Tibial artery (tissue), 4 donors: ENCODE measurements at regions not wholly inside any gene's neighbourhood (a gene's known extent, or its start where the extent isn't known, plus 50 kb on each side); places are given as distances from the start of the nearest gene placed in this dataset.
"Not testable (repeated sequence)": the region's sequence is repeated elsewhere in the genome, so short reads cannot be mapped to it uniquely, and the experiment has no call there.

Experiments used
- DNase-seq, 2 donors: peaks; one replicate each; pipeline ENCODE4 v3.0.0-alpha.2; 2019
- H3K27ac ChIP-seq, 2 donors: fragments of 200-600 bp; sonication (generic) in 1 of 2; 1 replicate in 1 of 2; 2 replicates in 1 of 2; pipeline ENCODE4 v1.5.1; 2018 to 2019; ENCODE audit warnings: mild to moderate bottlenecking in 1 of 2
- H3K27me3 ChIP-seq, 2 donors: fragments of 200-600 bp; sonication (generic) in 1 of 2; one replicate each; pipeline versions ENCODE4 v1.5.1 to v1.6.0; 2016 to 2019
- H3K36me3 ChIP-seq, 3 donors: fragments of 200-600 bp; sonication (generic) in 2 of 3; one replicate each; pipeline ENCODE4 v1.5.1; 2016 to 2019; ENCODE audit warnings: mild to moderate bottlenecking in 2 of 3
- H3K4me1 ChIP-seq, 4 donors: fragments of 200-600 bp; sonication (generic) in 2 of 4; 1 replicate in 3 of 4; 2 replicates in 1 of 4; pipeline ENCODE4 v1.5.1; 2016 to 2019
- H3K4me3 ChIP-seq, 2 donors: fragments of 200-600 bp; sonication (generic) in 1 of 2; 1 replicate in 1 of 2; 2 replicates in 1 of 2; pipeline ENCODE4 v1.5.1; 2018 to 2019; ENCODE audit warnings: mild to moderate bottlenecking in 2 of 2
- H3K9me3 ChIP-seq, 3 donors: fragments of 200-600 bp; sonication (generic) in 1 of 3; one replicate each; pipeline ENCODE4 v1.5.1; 2016 to 2019
- intact Hi-C: fragments of 100-400 bp; cut with DNase I; formaldehyde crosslinking; loops from one replicate; pipeline ENCODE4 v1.15.0; 2023; ENCODE audit warnings: low total_unique reads
- TF ChIP-seq, protein P1 (sequence below), 2 experiments: fragments of 200-600 bp in 1 of 2; fragments of 450-650 bp in 1 of 2; IDR thresholded peaks; one replicate each; pipeline ENCODE4 v1.5.1; 2017 to 2019; ENCODE audit warnings: antibody characterized with exemption in 2 of 2, mild to moderate bottlenecking in 1 of 2, moderate library complexity in 1 of 2

DNA sequence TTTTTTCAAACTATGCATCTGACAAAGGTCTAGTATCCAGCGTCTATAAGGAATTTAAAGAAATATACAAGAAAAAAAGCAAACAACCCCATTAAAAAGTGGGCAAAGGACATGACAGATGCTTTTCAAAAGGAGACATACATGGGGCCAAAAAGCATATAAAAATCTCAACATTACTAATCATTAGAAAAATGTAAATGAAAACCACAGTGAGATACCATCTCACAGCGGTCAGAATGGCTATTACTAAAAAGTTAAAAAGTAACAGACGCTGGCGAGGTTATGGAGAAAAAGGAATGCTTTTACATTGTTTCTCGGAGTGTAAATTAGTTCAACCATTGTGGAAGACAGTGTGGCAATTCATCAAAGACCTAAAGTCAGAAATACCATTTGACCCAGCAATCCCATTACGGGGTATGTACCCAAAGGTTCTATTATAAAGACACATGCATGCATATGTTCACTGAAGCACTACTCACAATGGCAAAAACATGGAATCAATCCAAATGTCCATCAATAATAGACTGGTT, 643.1 kb upstream of the LRRTM1 start:
- no peaks in the 10 kb centered on the region for H3K9me3 ChIP-seq
- intact Hi-C loops, result no loop called here
- H3K4me3 ChIP-seq, result no peak overlapping the region
- H3K27ac ChIP-seq, result no peak overlapping the region
- no peak for DNase-seq
- H3K27me3 ChIP-seq, result no peaks in the 10 kb centered on the region
- H3K36me3 ChIP-seq, result no peaks in the 10 kb centered on the region
- TF ChIP-seq, protein P1, sequence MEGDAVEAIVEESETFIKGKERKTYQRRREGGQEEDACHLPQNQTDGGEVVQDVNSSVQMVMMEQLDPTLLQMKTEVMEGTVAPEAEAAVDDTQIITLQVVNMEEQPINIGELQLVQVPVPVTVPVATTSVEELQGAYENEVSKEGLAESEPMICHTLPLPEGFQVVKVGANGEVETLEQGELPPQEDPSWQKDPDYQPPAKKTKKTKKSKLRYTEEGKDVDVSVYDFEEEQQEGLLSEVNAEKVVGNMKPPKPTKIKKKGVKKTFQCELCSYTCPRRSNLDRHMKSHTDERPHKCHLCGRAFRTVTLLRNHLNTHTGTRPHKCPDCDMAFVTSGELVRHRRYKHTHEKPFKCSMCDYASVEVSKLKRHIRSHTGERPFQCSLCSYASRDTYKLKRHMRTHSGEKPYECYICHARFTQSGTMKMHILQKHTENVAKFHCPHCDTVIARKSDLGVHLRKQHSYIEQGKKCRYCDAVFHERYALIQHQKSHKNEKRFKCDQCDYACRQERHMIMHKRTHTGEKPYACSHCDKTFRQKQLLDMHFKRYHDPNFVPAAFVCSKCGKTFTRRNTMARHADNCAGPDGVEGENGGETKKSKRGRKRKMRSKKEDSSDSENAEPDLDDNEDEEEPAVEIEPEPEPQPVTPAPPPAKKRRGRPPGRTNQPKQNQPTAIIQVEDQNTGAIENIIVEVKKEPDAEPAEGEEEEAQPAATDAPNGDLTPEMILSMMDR (IDR thresholded peaks at IDR 0.05), result no peak
- no peaks in the 10 kb centered on the region for H3K4me1 ChIP-seq

DNA sequence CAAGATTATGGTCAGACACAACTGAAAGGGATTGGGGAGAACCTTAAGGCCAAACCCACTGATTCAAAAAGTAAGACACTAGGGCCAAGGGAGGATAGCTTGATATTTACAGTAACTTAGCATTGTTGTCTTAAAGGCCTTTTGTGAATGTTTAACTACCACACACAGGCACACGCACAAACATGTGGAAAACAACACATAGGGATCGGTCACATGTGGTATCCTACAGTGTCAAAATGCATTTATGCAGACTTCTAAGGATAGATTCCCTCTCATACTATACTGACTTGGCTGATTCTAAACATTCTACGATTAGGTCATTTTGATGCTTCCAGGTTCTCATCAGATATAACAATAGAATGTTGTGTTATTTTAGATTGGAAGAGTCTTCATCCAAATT, 638.9 kb upstream of the LRRTM1 start:
- no peaks in the 10 kb centered on the region for H3K9me3 ChIP-seq
- no peaks in the 10 kb centered on the region for H3K36me3 ChIP-seq
- H3K27ac ChIP-seq, result no peak overlapping the region
- no peak for DNase-seq
- H3K4me3 ChIP-seq, result no peak overlapping the region
- intact Hi-C loops, result no loop called here
- no peaks in the 10 kb centered on the region for H3K4me1 ChIP-seq
- no peaks in the 10 kb centered on the region for H3K27me3 ChIP-seq
- TF ChIP-seq, protein P1 (IDR thresholded peaks at IDR 0.05), result no peak

DNA sequence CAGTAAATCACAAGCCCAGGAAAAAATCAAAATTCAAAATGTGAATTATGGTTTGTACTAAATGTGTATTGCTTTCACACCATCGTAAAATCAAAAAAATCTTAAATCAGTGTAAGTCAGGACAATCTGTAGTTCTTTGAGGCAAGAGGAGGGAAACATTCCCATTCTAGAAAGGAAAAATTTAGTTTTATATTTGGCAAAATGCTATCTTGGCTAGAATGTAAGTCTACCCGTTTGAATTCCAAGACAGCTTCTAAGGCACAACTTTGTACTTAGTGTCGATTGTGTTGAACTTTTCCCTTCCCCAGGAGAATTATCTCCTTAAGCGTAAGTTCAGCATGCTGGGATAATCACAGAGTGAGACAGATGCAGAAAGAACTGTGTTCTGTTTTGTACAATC, 638.2 kb upstream of the LRRTM1 start:
- no peak for DNase-seq
- H3K27ac ChIP-seq, result no peak overlapping the region
- no peaks in the 10 kb centered on the region for H3K9me3 ChIP-seq
- TF ChIP-seq, protein P1 (IDR thresholded peaks at IDR 0.05), result no peak
- H3K4me1 ChIP-seq, result no peaks in the 10 kb centered on the region
- no peaks in the 10 kb centered on the region for H3K36me3 ChIP-seq
- no peaks in the 10 kb centered on the region for H3K27me3 ChIP-seq
- H3K4me3 ChIP-seq, result no peak overlapping the region
- intact Hi-C loops, result no loop called here

DNA sequence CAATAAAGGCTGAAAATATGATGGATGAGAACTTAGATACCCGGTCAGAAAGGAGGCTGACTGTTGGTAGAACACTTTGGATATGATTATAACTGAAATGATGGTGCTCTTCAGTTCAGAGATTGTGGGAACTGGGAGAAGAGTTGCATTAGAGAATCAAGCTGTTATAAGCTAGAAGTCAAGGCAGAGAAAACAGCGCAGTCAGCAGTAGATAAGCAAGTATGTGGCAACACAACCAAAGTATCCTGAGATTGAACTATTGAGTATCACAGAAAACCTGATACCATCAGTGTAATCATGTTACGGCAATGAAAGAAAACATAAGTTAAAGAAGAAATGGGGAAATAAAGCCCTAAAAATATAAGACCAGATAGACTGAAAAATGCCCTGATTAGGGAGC, 633.9 kb upstream of the LRRTM1 start:
- DNase-seq, result no peak
- H3K4me1 ChIP-seq, result no peaks in the 10 kb centered on the region
- intact Hi-C loops, result no loop called here
- no peaks in the 10 kb centered on the region for H3K9me3 ChIP-seq
- H3K27me3 ChIP-seq, result no peaks in the 10 kb centered on the region
- no peak overlapping the region for H3K27ac ChIP-seq
- no peaks in the 10 kb centered on the region for H3K36me3 ChIP-seq
- H3K4me3 ChIP-seq, result no peak overlapping the region
- TF ChIP-seq, protein P1 (IDR thresholded peaks at IDR 0.05), result no peak

DNA sequence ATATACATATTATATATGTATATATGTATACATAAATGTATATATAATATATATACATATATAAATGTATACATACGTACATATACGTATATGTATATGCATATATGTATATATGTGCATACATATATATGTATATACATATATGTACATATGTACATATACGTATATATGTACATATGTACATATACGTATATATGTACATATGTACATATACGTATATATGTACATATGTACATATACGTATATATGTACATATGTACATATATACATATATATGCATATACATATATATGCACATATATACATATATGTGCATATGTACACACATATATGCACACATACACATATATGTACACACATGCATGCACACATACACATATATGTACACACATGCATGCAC, 627.3 kb upstream of the LRRTM1 start:
- H3K36me3 ChIP-seq, intact Hi-C loops, H3K27me3 ChIP-seq, H3K4me3 ChIP-seq, DNase-seq, H3K9me3 ChIP-seq, H3K27ac ChIP-seq, H3K4me1 ChIP-seq: not testable (repeated sequence)

DNA sequence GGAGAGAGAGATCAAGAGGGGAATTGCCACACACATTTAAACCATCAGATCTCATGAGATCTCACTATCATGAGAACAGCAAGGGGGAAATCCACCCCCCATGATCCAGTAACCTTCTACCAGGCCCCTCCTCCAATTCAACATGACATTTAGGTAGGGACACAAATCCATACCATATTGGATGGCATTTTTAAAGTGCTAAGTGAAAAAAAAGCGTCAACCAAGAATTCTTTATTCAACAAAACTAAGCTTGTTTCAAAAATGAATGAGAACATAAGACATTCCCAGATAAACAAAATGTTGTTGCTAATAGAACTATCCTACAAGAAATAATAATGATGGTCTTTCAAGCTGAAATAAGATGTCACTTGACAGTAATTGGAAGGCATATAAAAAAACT, 626.2 kb upstream of the LRRTM1 start:
- H3K9me3 ChIP-seq, result peaks cover 6 to 10% (median 7%) of the 10 kb centered on the region in 3 donors
- DNase-seq, result no peak
- H3K4me3 ChIP-seq, result no peak overlapping the region
- TF ChIP-seq, protein P1 (IDR thresholded peaks at IDR 0.05), result no peak
- intact Hi-C loops, result no loop called here
- no peaks in the 10 kb centered on the region for H3K36me3 ChIP-seq
- H3K4me1 ChIP-seq, result no peaks in the 10 kb centered on the region
- no peaks in the 10 kb centered on the region for H3K27me3 ChIP-seq
- no peak overlapping the region for H3K27ac ChIP-seq
